Peyer's patch (tissue), 4 donors: ENCODE measurements at regions not wholly inside any gene's neighbourhood (a gene's known extent, or its start where the extent isn't known, plus 50 kb on each side); places are given as distances from the start of the nearest gene placed in this dataset.

ENCODE experiments used
- CTCF ChIP-seq, 6 experiments: fragments of 450-650 bp in 4 of 6; fragments of 200-600 bp in 2 of 6; sonication (generic) in 1 of 6; IDR thresholded peaks; one replicate each; pipeline ENCODE4 v1.5.1; 2017 to 2019; ENCODE audit warnings: antibody characterized with exemption in 6 of 6, mild to moderate bottlenecking in 3 of 6, moderate library complexity in 1 of 6
- POLR2A ChIP-seq, 2 donors: fragments of 450-650 bp; IDR thresholded peaks; one replicate each; pipeline ENCODE4 v1.5.1; 2017; ENCODE audit warnings: antibody characterized with exemption in 2 of 2, mild to moderate bottlenecking in 2 of 2, moderate library complexity in 2 of 2

GRCh38 chr4:90071289-90072235 is 55.6 kb upstream of the CCSER1 start:
- TF ChIP-seq POLR2A (IDR thresholded peaks at IDR 0.05) = no peak
- no peak for TF ChIP-seq CTCF (IDR thresholded peaks at IDR 0.05)
